PC-3 (cell line): ENCODE measurements at regions not wholly inside any gene's neighbourhood (a gene's known extent, or its start where the extent isn't known, plus 50 kb on each side); places are given as distances from the start of the nearest gene placed in this dataset.

ENCODE experiments used
- CTCF ChIP-seq: fragments of 300-600 bp; sonication (generic); conservative IDR thresholded peaks from 2 replicates; pipeline ENCODE4 v1.5.1; 2017; ENCODE audit warnings: antibody characterized with exemption, low read depth, mild to moderate bottlenecking, low read length
- EZH2 ChIP-seq: fragments of 300-600 bp; sonication (generic); IDR thresholded peaks from one replicate; pipeline ENCODE4 v1.6.1; 2017; ENCODE audit warnings: antibody characterized with exemption, mild to moderate bottlenecking, low read length; ENCODE audit not compliant: unreplicated experiment

DNA sequence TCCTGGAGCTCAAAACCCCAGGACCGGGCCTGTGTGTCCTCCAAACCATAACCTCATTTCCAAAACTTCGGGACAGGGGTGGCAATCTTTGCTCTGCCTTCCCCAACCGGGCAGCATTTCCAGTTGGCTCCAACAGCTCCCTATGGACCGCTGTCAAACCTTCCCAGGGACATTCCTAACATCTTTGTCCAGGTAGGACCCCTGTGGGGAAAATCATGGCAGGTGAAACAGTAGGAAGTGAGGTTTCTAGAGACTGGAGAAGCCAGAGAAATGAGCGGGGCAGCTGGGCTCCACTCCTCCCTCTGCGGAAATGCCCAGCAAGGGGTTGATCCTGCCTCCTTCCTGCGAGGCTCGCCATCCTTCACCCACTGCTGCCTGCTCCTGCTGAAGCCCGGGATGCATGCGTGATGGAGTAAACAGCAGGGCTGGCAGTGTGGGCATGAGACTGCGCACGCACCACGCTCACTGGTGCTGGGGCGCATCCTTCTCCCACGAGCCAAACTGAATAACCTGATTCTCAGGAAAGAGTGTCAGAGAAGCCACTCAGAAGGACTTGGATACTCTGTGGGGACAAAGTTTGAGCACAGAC, 136.4 kb downstream of the BUD13 start:
- TF ChIP-seq EZH2 (no peak), CTCF (no peak)
